ENCODE measurements at regions not wholly inside any gene's neighbourhood (a gene's known extent, or its start where the extent isn't known, plus 50 kb on each side); places are given as distances from the start of the nearest gene placed in this dataset.

- TF ChIP-seq, protein P1, sequence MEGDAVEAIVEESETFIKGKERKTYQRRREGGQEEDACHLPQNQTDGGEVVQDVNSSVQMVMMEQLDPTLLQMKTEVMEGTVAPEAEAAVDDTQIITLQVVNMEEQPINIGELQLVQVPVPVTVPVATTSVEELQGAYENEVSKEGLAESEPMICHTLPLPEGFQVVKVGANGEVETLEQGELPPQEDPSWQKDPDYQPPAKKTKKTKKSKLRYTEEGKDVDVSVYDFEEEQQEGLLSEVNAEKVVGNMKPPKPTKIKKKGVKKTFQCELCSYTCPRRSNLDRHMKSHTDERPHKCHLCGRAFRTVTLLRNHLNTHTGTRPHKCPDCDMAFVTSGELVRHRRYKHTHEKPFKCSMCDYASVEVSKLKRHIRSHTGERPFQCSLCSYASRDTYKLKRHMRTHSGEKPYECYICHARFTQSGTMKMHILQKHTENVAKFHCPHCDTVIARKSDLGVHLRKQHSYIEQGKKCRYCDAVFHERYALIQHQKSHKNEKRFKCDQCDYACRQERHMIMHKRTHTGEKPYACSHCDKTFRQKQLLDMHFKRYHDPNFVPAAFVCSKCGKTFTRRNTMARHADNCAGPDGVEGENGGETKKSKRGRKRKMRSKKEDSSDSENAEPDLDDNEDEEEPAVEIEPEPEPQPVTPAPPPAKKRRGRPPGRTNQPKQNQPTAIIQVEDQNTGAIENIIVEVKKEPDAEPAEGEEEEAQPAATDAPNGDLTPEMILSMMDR (IDR thresholded peaks at IDR 0.05) = no peak
- no peak for TF ChIP-seq POLR2A (IDR thresholded peaks at IDR 0.05)
- TF ChIP-seq POLR2AphosphoS5 (IDR thresholded peaks at IDR 0.05; ENCODE audit: insufficient read depth in 1 of 2, low read depth in 1 of 2) = no peak
- no peaks in the 10 kb centered on the region for H3K27me3 ChIP-seq
- no peaks in the 10 kb centered on the region for H3K36me3 ChIP-seq
- H3K4me1 ChIP-seq = no peaks in the 10 kb centered on the region
- H3K27ac ChIP-seq = no peak overlapping the region
- DNase-seq (ENCODE audit: extremely low spot score in 2 of 2) = no peak
- no peaks in the 10 kb centered on the region for H3K9me3 ChIP-seq
- no peak overlapping the region for H3K4me3 ChIP-seq
- intact Hi-C loops (cut with DNase I) = no loop called here
These were observed 1090.4 kb upstream of the CDH6 start for GRCh38 chr5:30103052-30103451.

DNA sequence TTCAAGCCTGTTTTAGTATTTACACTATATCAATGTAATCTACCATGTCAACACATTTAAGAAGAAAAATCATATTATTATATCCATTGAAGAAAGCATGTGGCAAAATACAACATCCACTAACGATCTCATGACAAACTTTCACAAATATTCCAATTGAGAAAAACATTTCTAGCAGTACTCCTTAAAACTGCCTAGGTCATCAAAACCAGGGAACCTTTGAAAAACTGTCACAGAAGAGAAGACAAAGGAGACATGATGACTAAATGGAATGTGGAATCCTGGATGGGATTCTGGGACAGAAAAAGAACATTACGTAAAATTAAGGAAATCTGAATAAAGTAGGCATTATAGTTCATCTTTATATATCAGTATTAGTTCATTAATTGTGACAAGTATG, 1091.3 kb upstream of the CDH6 start:
- Histone ChIP-seq H3K4me3 (no peak overlapping the region), H3K4me1 (no peaks in the 10 kb centered on the region), H3K36me3 (no peaks in the 10 kb centered on the region), H3K27ac (no peak overlapping the region), H3K9me3 (no peaks in the 10 kb centered on the region), H3K27me3 (no peaks in the 10 kb centered on the region)
- TF ChIP-seq, protein P1 (IDR thresholded peaks at IDR 0.05) = no peak
- TF ChIP-seq POLR2AphosphoS5 (IDR thresholded peaks at IDR 0.05; ENCODE audit: insufficient read depth in 1 of 2, low read depth in 1 of 2) = no peak
- no peak for TF ChIP-seq POLR2A (IDR thresholded peaks at IDR 0.05)
- no peak for DNase-seq (ENCODE audit: extremely low spot score in 2 of 2)
- intact Hi-C loops (cut with DNase I) = no loop called here

GRCh38 chr5:30100929-30101328, 1092.6 kb upstream of the CDH6 start:
- intact Hi-C loops (cut with DNase I) = no loop called here
- H3K4me1 ChIP-seq = no peaks in the 10 kb centered on the region
- H3K4me3 ChIP-seq = no peak overlapping the region
- TF ChIP-seq, protein P1 (IDR thresholded peaks at IDR 0.05) = no peak
- TF ChIP-seq POLR2AphosphoS5 (IDR thresholded peaks at IDR 0.05; ENCODE audit: insufficient read depth in 1 of 2, low read depth in 1 of 2) = no peak
- TF ChIP-seq POLR2A (IDR thresholded peaks at IDR 0.05) = no peak
- no peak for DNase-seq (ENCODE audit: extremely low spot score in 2 of 2)
- H3K36me3 ChIP-seq = no peaks in the 10 kb centered on the region
- no peak overlapping the region for H3K27ac ChIP-seq
- H3K9me3 ChIP-seq = no peaks in the 10 kb centered on the region
- H3K27me3 ChIP-seq = no peaks in the 10 kb centered on the region

GRCh38 chr5:30100148-30100713, 1093.3 kb upstream of the CDH6 start:
- no peak overlapping the region for H3K27ac ChIP-seq
- intact Hi-C loops (cut with DNase I) = no loop called here
- H3K9me3 ChIP-seq = no peaks in the 10 kb centered on the region
- no peak for DNase-seq (ENCODE audit: extremely low spot score in 2 of 2)
- H3K36me3 ChIP-seq = no peaks in the 10 kb centered on the region
- H3K4me1 ChIP-seq = no peaks in the 10 kb centered on the region
- TF ChIP-seq, protein P1 (IDR thresholded peaks at IDR 0.05) = no peak
- TF ChIP-seq POLR2AphosphoS5 (IDR thresholded peaks at IDR 0.05; ENCODE audit: insufficient read depth in 1 of 2, low read depth in 1 of 2) (no peak), POLR2A (IDR thresholded peaks at IDR 0.05) (no peak)
- H3K27me3 ChIP-seq = no peaks in the 10 kb centered on the region
- H3K4me3 ChIP-seq = no peak overlapping the region

DNA sequence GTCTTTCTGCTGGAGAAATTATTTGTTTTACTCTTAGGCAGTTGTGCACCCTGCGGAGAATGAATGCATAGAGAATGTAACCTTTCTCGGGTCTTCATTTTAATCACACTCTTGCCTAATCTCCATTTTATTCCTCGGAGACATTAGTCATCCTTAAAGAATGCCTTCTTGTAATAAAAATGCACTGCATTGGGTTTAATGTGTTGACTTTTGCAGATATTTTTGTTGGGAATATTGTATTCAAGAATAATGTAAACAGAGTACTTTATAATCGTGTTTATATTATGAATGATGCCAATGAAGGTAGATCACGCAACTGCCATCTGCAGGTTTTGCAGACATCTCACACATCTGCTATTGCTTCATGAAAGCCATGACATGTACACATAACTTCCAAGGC, 1093.9 kb upstream of the CDH6 start:
- Histone ChIP-seq H3K36me3 (no peaks in the 10 kb centered on the region), H3K9me3 (no peaks in the 10 kb centered on the region), H3K27ac (no peak overlapping the region), H3K4me1 (no peaks in the 10 kb centered on the region), H3K4me3 (no peak overlapping the region), H3K27me3 (no peaks in the 10 kb centered on the region)
- DNase-seq (ENCODE audit: extremely low spot score in 2 of 2) = no peak
- TF ChIP-seq, protein P1 (IDR thresholded peaks at IDR 0.05) = no peak
- TF ChIP-seq POLR2AphosphoS5 (IDR thresholded peaks at IDR 0.05; ENCODE audit: insufficient read depth in 1 of 2, low read depth in 1 of 2) (no peak), POLR2A (IDR thresholded peaks at IDR 0.05) (no peak)
- intact Hi-C loops (cut with DNase I) = no loop called here
